Thymus (tissue), 11 donors: ENCODE measurements at regions not wholly inside any gene's neighbourhood (a gene's known extent, or its start where the extent isn't known, plus 50 kb on each side); places are given as distances from the start of the nearest gene placed in this dataset.

Experiments
- DNase-seq, 9 donors: peaks; one replicate each; pipeline ENCODE4 v3.0.0-alpha.2; 2013; ENCODE audit warnings: low spot score in 9 of 9, low read depth in 6 of 9, missing footprints in 1 of 9
- H3K27ac ChIP-seq, 2 donors: one replicate each; pipeline ENCODE4 v1.5.1; 2013; ENCODE audit warnings: control low read depth in 1 of 2, low read depth in 1 of 2, low read length in 1 of 2, mild to moderate bottlenecking in 1 of 2, moderate library complexity in 1 of 2
- H3K27me3 ChIP-seq, 2 donors: one replicate each; pipeline ENCODE4 v1.5.1; 2013; ENCODE audit warnings: low read length in 1 of 2; ENCODE audit not compliant: control insufficient read depth in 2 of 2, insufficient read depth in 1 of 2
- H3K36me3 ChIP-seq, 2 donors: one replicate each; pipeline ENCODE4 v1.5.1; 2013; ENCODE audit warnings: low read length in 1 of 2, mild to moderate bottlenecking in 1 of 2, moderate library complexity in 1 of 2; ENCODE audit not compliant: control insufficient read depth in 2 of 2, insufficient read depth in 2 of 2
- H3K4me1 ChIP-seq, 2 donors: one replicate each; pipeline ENCODE4 v1.5.1; 2013; ENCODE audit warnings: low read length in 2 of 2; ENCODE audit not compliant: control insufficient read depth in 2 of 2, insufficient read depth in 2 of 2
- H3K4me3 ChIP-seq, 2 donors: one replicate each; pipeline ENCODE4 v1.5.1; 2013; ENCODE audit warnings: low read length in 2 of 2, control low read depth in 1 of 2, mild to moderate bottlenecking in 1 of 2
- H3K9me3 ChIP-seq, 2 donors: one replicate each; pipeline ENCODE4 v1.5.1; 2013; ENCODE audit warnings: low read length in 1 of 2, mild to moderate bottlenecking in 1 of 2; ENCODE audit not compliant: control insufficient read depth in 2 of 2, insufficient read depth in 1 of 2
- WGBS: extraction: QIAGEN DNeasy Blood & Tissue Kit; methylation state at CpG from one replicate; pipeline ENCODE4 v1.1.7; 2013; 5-methylcytosine and 5-hydroxymethylcytosine counted together
- donor health status: healthy.

- no peaks in the 10 kb centered on the region for H3K4me1 ChIP-seq
- DNase-seq = no peak
- H3K9me3 ChIP-seq = peaks cover 0 to 3% of the 10 kb centered on the region in 2 donors
- no peaks in the 10 kb centered on the region for H3K27me3 ChIP-seq
- WGBS = 96% methylated on average over 2 of the region's 2 CpGs
- H3K4me3 ChIP-seq = no peak overlapping the region
- H3K27ac ChIP-seq = no peak overlapping the region
- H3K36me3 ChIP-seq = no peaks in the 10 kb centered on the region
Measured at GRCh38 chr14:55813630-55814029, 233.6 kb downstream of the KTN1 start.

- no peak overlapping the region for H3K4me3 ChIP-seq
- H3K36me3 ChIP-seq = no peaks in the 10 kb centered on the region
- H3K9me3 ChIP-seq = peaks cover 0 to 3% of the 10 kb centered on the region in 2 donors
- 96% methylated on average over 1 of the region's 1 CpG for WGBS
- no peaks in the 10 kb centered on the region for H3K4me1 ChIP-seq
- no peak overlapping the region for H3K27ac ChIP-seq
- no peak for DNase-seq
- no peaks in the 10 kb centered on the region for H3K27me3 ChIP-seq
Measured at GRCh38 chr14:55814064-55814463, 234.1 kb downstream of the KTN1 start.

DNA sequence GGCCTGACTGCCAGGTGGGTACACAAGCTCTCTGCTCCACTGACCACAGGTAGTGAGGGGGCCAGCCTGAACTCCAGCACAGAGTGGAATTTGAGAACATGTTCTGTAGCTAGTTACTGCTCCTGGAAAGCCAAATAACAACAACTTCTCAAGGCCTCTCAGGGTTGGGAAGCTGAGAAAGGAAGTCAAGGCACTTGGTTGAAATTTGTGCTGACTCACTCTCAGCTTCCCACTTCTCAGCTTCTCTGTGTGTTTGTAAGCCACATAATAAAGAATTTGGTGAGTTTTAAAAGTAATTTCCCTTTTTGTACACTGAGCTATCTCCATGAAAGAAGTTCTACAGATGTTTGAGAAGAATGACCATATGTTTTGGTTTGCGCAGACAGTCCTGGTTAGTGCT is 234.9 kb downstream of the KTN1 start:
- Histone ChIP-seq H3K27me3 (no peaks in the 10 kb centered on the region), H3K9me3 (peaks cover 0 to 3% of the 10 kb centered on the region in 2 donors), H3K4me1 (no peaks in the 10 kb centered on the region), H3K4me3 (no peak overlapping the region), H3K27ac (no peak overlapping the region), H3K36me3 (no peaks in the 10 kb centered on the region)
- 77% methylated on average over 1 of the region's 1 CpG for WGBS
- DNase-seq = no peak

DNA sequence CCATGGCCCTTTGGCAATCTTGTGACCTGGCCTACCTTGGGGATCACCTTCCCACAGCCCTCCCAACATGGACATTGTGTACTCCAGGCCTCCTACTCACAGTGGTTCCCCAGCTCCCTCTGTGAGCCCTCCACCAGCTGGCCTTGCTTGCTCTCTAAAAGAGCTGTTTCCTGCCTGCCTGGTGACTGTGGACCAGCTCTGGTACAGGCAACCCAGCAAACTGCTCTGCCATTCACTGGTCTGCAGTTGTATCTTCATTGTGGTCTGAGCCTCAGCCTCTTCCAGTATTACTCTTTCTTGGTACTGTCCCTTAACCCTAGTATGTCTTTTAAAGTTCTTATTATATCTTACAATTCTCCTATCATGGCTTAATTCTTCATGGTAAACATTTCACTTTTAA is 236.2 kb downstream of the KTN1 start:
- Histone ChIP-seq H3K36me3 (no peaks in the 10 kb centered on the region), H3K27me3 (no peaks in the 10 kb centered on the region), H3K4me1 (no peaks in the 10 kb centered on the region), H3K27ac (no peak overlapping the region), H3K9me3 (peaks cover 0 to 3% of the 10 kb centered on the region in 2 donors), H3K4me3 (no peak overlapping the region)
- DNase-seq = peak in 1 of 9 donors; percentile 15

DNA sequence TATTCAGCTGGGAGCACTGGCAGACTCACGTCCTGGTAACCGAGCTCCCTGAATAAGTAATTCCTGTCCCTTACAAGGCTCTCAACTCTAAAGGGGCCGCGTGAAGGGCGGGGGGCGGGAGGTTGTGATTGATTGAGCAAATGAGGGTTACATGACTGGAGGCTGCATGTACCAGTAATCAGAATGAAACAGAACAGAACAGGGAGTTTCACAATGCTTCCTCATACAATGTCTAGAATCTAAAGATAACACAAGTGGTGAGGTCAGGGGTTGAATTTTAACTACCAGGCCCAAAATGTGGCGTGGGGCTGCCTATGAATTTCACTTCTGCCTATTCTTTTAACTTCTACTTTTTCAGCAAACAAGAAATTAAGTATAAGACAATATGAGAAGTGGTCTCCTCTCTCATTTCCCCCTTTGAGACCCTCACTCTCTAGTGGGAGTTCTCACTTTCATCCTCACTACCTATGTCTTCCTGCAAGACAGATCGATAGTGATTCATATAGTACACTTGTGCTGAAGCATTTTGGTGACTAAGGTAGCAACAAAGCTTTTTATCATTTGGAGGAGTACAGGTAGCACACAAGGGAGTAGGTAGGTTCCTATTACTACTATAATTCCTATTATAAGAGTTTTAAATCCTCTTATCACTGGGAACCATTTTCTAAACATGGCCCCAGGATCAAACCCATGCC is 239.8 kb downstream of the KTN1 start:
- H3K4me3 ChIP-seq = no peak overlapping the region
- H3K27me3 ChIP-seq = no peaks in the 10 kb centered on the region
- no peaks in the 10 kb centered on the region for H3K4me1 ChIP-seq
- H3K27ac ChIP-seq = no peak overlapping the region
- H3K36me3 ChIP-seq = no peaks in the 10 kb centered on the region
- DNase-seq = no peak
- peaks cover 0 to 8% of the 10 kb centered on the region in 2 donors for H3K9me3 ChIP-seq
- 95% methylated on average over 8 of the region's 8 CpGs for WGBS

DNA sequence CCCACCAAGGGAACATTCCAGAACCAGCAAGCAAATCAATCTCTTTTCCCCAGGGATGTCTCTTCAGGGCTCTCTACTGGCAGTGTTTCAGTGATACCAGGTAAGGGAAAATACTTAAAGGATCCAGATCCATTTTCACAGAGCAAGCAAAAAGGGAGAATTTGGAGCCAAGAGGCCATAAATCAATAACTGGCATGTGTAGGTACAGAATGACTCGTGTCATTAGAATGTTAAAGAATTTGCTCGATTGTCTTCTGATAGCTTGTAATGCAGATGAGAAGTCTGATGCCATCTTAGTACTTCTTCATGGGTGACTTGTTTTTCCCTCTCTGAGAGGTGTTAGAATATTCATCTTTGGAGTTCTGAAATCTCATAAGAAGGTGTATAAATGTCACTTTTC is 242.9 kb downstream of the KTN1 start:
- Histone ChIP-seq H3K4me3 (no peak overlapping the region), H3K4me1 (no peaks in the 10 kb centered on the region), H3K27ac (no peak overlapping the region), H3K27me3 (no peaks in the 10 kb centered on the region), H3K9me3 (peaks cover 0 to 5% of the 10 kb centered on the region in 2 donors), H3K36me3 (no peaks in the 10 kb centered on the region)
- WGBS = 96% methylated on average over 2 of the region's 2 CpGs
- no peak for DNase-seq

- Histone ChIP-seq H3K9me3 (no peaks in the 10 kb centered on the region), H3K4me3 (no peak overlapping the region), H3K4me1 (no peaks in the 10 kb centered on the region), H3K27me3 (no peaks in the 10 kb centered on the region), H3K36me3 (no peaks in the 10 kb centered on the region), H3K27ac (no peak overlapping the region)
- no peak for DNase-seq
- 89% methylated on average over 3 of the region's 3 CpGs for WGBS
Measured at GRCh38 chr14:55832122-55832911, 252.3 kb downstream of the KTN1 start.

DNA sequence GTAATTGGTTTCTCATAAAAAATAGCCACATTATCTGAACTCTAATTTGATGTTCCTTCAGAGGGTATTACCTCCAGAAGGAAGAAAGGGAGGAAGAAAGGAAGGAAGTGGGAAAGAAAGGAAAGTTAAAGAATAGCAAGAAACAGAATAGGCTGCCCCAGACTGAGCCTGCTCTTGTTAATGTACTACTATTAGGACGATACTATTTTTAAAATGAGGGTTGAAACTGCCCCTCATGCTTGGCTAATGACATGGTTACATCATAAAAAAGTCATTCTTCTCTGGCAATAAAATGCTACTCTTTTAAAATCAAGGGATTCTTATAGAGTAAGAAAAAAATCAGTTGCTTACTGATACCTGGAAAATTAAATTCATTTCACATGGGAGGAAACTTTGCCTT is 253.0 kb downstream of the KTN1 start:
- DNase-seq = no peak
- Histone ChIP-seq H3K4me3 (no peak overlapping the region), H3K4me1 (no peaks in the 10 kb centered on the region), H3K27ac (no peak overlapping the region), H3K27me3 (no peaks in the 10 kb centered on the region), H3K36me3 (no peaks in the 10 kb centered on the region), H3K9me3 (no peaks in the 10 kb centered on the region)
- 89% methylated on average over 1 of the region's 1 CpG for WGBS

- H3K4me1 ChIP-seq = no peaks in the 10 kb centered on the region
- no peaks in the 10 kb centered on the region for H3K27me3 ChIP-seq
- no peaks in the 10 kb centered on the region for H3K36me3 ChIP-seq
- H3K9me3 ChIP-seq = no peaks in the 10 kb centered on the region
- no peak overlapping the region for H3K4me3 ChIP-seq
- H3K27ac ChIP-seq = no peak overlapping the region
- no peak for DNase-seq
- WGBS = 92% methylated on average over 2 of the region's 2 CpGs
Measured at GRCh38 chr14:55834390-55834789, 254.4 kb downstream of the KTN1 start.
